HG03565 (cell line): ENCODE measurements at regions not wholly inside any gene's neighbourhood (a gene's known extent, or its start where the extent isn't known, plus 50 kb on each side); places are given as distances from the start of the nearest gene placed in this dataset.

Experiments used
- ATAC-seq: cut with Tn5 transposase; IDR thresholded peaks from one replicate; pipeline ENCODE4 v1.9.1; 2021; ENCODE audit warnings: mild to moderate bottlenecking, moderate library complexity; ENCODE audit not compliant: unreplicated experiment

DNA sequence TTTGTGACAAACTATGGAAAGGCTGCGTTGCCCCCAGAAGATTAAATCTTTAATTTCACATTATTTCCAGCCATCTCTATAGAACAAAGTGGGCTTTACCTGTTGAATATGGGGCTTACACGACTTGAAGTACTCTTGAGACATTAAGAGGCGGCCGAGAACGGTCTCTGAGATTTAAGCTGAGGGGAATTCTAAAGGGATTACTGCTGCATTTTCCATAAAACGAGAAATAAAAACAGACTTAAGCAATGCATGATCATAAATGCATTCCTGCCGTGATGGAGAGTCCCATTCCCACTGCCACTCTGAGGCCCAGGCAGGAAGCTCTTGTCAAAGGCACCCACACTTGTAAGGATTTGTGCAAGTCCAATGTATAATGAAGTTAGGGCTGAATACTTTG, 329.7 kb upstream of the SHH start:
- no peak for ATAC-seq

GRCh38 chr7:156140896-156141295, 328.6 kb upstream of the SHH start:
- no peak for ATAC-seq

GRCh38 chr7:156140447-156140846, 328.2 kb upstream of the SHH start:
- no peak for ATAC-seq

GRCh38 chr7:156139633-156140032, 327.4 kb upstream of the SHH start:
- no peak for ATAC-seq

- no peak for ATAC-seq
Observed at GRCh38 chr7:156139112-156139511, 326.8 kb upstream of the SHH start.

DNA sequence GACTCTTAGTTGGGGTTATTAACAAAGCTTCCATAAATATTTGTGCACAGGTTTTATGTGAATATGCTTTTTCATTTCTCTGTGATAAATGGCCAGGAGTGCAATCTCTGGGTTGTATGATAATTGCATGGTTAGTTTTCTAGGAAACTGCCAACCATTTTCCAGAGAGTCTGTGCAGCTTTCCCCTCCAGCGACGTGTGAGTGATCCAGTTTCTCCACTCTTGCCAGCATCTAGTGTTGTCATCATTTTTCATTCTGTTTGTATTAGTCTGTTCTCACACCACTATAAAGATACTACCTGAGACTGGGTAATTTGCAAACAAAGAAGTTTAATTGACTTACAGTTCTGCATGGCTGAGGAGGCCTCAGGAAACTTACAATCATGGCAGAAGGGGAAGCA, 319.6 kb upstream of the SHH start:
- ATAC-seq = no peak

DNA sequence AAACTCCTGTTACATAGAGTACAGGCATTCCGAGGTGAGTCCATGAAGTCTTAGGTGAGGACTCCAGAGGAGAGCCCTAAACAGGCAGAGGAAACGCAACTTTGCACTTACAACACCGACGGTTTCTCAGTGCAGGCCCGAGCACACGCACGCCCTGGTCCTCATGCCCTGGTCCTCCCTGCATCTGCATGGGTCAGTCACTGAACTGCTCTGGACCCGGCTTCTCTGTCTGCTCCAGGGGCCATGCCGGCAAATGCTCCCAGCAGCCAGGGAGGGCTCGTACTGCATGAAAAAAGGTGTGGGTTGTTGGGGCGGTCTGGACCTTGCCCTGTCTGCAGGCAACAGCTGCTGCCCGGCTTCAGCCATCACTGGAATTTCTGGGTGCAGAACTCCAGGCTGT, 317.3 kb upstream of the SHH start:
- ATAC-seq = no peak

DNA sequence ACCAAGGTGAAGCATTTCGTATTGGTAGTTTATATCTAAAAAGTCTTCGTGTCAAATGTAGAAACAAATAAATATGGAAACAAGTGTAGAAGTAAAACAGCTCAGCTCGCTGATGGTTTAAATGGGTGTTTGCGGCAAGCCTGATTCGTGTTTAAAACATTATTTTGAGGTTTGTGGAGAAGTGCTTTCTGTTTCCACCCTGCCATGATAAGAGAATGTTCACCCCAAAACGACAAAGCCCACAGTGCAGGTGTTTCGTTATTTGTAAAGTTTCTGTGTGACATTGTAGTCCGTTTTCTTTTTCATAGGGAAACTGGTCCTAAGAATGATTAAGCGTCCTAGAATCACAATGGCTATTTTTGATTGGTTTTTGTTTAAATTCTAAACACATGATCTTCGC, 316.2 kb upstream of the SHH start:
- ATAC-seq = no peak

GRCh38 chr7:156127166-156128134, 315.2 kb upstream of the SHH start:
- ATAC-seq = no peak

DNA sequence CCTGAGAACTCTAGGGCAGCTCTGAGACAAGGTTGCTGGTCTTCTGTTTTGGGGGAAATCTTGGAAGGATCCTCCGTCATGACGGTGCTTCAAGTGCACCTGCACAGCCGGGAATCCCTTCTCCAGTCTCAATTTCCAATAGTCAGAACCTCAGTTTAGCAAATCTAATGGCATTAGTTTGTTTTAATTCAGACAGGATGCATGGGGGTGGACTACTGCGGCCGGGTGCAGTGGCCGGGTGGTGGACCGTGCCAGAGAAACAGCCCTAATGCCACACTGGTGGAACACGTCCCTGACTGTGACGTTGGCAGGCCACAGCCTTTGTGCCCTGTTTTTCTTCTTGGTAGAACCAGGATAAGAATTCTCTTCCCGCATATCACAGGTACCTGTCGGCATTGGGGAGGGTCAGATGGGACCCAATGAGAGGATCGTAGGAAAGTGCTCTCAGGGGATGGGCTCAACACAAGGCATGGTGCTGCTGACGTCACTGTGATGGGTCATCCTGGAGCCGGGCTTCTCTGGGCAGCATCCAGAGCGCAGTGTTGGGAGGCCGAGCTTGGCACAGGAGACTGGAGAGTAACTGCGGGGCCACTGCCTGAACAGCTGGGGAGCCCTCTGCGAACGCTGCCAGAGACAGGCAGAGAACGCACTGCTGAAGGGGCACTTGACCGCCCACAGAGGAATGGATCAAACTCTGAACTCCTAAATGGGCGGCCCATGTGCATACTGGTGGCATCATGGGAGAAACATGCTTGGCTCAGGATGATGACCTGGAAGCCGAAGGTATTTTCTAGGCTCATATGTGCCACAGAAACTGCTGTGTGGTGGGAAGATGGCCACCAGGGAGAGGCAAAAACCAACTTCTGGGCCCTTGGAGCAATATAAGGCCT, 313.8 kb upstream of the SHH start:
- ATAC-seq = no peak

DNA sequence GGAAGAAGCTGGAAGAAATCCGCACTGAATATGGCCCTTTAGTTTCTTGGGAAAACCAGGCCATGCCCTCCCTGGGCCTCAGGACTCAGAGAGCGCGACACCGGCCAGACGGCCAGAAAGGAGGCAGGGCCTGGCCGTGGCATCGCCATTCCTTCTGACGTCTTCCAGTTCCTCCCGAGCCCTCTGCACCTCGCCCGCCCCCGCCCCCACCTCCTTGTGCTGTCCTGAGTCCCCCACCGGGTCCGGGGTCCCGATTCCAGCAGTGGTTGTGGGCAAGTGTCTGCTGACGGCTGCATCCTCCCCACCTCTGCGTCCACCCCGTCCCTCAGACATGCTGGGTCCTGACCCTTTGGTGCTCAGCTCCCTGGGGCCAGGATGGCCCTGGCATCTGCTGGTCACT, 312.1 kb upstream of the SHH start:
- ATAC-seq = no peak

DNA sequence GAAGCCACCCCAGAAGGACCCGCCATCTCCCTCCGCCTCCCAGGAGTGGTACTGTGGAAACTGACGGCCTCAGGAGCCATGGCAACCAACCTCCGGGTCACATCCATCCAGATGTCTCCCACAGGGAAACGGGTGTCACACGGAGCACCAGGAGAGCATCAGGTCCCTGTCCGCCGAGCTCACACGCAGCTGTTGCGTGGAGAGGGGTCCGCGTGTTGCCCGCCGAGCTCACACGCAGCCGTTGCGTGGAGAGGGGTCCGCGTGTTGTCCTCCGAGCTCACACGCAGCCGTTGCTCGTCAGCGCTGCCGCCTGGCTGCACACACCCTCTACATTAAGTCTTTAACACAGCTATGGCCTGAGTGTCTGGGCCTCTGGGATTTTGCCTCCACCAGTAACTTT, 311.1 kb upstream of the SHH start:
- ATAC-seq = no peak

DNA sequence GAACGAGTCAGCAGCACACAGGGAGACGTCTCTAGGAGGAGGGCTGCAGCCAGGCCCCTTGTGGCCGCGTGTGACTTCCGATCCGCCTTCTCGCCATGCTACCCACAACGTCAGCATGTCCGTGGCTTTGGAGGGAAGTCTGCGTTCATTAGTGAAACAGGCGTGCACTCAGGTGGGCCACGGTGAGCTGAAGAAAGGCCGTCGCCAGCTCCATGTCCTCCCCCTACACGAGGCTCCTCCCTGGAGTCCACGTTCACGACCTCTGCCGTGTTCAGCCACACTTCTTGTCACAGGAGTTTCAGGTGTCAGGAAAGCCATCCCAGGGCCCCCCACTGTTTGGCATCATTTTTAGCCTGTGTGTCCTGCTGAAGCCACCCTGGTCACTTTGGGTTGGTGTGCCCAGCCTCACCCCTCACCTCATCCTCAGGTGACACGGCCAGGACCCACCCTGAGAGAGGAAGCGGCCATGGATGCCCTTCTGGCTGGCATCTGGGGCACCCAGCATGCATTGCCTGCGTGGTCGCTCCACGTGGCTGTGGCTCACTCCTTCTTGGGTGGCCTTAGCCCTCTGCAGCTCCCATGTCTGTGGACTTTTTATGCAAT, 310.6 kb upstream of the SHH start:
- ATAC-seq = no peak

DNA sequence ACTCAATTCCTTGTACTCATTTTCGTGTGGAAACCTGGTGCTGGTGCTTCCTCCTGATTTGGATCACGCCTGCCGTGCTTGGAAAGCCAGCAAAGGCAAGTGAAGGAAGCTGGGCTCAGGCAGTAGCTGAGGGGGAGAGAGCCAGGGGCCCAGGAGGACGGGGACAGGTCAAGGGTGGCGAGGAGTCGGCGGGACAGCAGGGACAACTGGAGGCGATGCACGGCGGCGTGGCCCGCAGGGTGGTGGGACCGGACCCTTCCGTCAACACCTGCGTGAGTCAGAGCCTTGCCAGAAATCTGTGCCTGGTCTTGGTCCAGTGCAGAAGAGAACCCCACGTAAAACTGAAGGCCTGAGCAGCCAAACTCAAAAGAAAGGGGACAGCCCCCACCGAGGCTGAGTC, 309.7 kb upstream of the SHH start:
- no peak for ATAC-seq

GRCh38 chr7:156121434-156121833, 309.2 kb upstream of the SHH start:
- no peak for ATAC-seq

DNA sequence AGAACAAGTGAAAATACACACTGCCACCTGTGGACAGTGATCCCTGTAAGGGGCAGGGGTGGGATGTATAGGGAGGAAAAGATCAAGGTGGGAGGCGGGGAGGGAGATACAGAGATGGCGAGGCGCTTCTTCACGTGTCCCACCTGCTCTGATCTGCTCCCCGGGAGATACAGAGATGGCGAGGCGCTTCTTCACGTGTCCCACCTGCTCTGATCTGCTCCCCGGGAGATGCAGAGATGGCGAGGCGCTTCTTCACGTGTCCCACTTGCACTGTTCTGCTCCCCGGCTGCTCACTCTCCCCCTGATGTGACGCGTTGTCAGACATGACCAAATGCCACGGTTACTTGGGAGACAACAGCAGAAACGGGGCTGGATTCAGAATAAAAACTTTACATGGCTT, 308.3 kb upstream of the SHH start:
- ATAC-seq = no peak

DNA sequence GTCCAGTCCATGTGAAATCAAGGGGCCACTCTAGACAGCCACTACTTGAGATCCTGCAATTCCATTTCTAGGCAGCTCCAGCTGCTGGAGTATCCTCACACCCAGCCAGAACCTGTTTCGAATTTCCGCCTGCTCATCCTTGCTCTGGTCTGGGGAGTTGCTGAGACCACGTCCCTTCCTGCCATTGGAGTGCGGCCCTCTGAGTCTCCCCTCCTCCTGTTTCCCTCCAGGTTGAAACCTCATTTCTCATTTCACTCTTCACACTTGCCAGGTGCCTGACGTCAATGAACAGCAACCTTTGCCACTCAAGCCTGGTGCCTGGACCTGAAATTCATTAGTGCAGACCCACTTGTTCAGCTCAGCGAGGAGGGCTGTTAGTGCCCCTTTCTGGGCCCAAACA, 307.5 kb upstream of the SHH start:
- no peak for ATAC-seq

GRCh38 chr7:156118248-156118645, 306.0 kb upstream of the SHH start:
- no peak for ATAC-seq

DNA sequence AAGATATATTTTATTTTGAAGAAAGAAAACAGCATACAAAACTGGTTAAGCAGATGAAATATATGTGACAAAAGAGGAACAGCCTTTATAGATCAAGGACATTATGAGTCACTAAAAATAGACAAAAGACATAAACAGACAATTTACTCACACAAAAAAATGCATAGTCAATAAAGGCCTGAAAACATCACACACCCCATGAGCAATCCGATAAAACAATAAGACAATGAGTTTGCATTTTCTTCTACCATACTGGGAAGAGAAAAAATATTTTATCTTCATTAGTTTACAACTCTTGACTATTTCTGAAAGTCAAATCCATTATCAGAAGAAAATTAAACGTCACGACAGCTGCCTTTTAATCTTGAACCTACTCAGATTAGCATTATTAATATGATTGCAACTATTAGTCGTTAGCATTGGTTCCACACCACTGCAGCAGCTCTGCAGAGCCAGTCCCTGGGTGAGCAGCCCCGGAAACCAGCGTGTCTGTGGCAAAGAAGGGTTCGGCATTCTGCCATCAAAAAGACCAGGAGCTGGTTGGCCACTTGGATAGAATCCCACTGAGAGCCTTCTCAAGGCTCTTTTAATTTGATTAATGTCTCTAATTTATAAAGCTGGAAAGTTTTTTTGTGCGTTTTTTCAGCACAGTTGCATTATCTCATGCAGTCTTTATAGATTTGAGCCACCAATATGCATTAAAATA, 305.4 kb upstream of the SHH start:
- ATAC-seq = no peak

- no peak for ATAC-seq
Observed at GRCh38 chr7:156116514-156117215, 304.4 kb upstream of the SHH start.
